ENCODE measurements at regions not wholly inside any gene's neighbourhood (a gene's known extent, or its start where the extent isn't known, plus 50 kb on each side); places are given as distances from the start of the nearest gene placed in this dataset.

DNA sequence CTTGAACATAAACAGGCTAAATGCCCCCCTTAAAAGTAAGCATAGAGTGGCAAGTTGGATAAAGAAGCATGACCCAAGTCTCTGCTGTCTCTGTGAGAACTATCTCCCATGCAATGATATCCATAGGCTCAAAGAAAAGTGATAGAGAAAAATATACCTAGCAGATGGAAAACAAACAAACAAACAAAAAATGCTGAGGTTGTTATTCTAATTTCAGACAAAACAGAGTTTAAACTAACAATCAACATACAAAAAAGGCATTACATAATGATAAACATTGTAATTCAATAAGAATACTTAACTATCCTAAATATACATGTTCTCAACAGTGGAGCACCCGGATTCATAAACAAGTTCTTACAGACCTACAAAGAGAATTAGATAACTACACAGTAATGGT is 626.2 kb upstream of the CNTNAP2 start:
- no peak for TF ChIP-seq POLR2AphosphoS5 (IDR thresholded peaks at IDR 0.05)
- TF ChIP-seq EZH2 (IDR thresholded peaks at IDR 0.05; ENCODE audit: borderline replicate concordance, insufficient read depth, low read length, poor library complexity, severe bottlenecking), result no peak
- TF ChIP-seq, protein P1, sequence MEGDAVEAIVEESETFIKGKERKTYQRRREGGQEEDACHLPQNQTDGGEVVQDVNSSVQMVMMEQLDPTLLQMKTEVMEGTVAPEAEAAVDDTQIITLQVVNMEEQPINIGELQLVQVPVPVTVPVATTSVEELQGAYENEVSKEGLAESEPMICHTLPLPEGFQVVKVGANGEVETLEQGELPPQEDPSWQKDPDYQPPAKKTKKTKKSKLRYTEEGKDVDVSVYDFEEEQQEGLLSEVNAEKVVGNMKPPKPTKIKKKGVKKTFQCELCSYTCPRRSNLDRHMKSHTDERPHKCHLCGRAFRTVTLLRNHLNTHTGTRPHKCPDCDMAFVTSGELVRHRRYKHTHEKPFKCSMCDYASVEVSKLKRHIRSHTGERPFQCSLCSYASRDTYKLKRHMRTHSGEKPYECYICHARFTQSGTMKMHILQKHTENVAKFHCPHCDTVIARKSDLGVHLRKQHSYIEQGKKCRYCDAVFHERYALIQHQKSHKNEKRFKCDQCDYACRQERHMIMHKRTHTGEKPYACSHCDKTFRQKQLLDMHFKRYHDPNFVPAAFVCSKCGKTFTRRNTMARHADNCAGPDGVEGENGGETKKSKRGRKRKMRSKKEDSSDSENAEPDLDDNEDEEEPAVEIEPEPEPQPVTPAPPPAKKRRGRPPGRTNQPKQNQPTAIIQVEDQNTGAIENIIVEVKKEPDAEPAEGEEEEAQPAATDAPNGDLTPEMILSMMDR (IDR thresholded peaks at IDR 0.05; ENCODE audit: poor library complexity, severe bottlenecking), result no peak
- TF ChIP-seq SMC3 (conservative IDR thresholded peaks at IDR 0.05; ENCODE audit: poor library complexity), result no peak
- no peak for TF ChIP-seq RAD21 (conservative IDR thresholded peaks at IDR 0.05)
- TF ChIP-seq MXI1 (conservative IDR thresholded peaks at IDR 0.05; ENCODE audit: poor library complexity, severe bottlenecking), result no peak
- TF ChIP-seq, protein P2, sequence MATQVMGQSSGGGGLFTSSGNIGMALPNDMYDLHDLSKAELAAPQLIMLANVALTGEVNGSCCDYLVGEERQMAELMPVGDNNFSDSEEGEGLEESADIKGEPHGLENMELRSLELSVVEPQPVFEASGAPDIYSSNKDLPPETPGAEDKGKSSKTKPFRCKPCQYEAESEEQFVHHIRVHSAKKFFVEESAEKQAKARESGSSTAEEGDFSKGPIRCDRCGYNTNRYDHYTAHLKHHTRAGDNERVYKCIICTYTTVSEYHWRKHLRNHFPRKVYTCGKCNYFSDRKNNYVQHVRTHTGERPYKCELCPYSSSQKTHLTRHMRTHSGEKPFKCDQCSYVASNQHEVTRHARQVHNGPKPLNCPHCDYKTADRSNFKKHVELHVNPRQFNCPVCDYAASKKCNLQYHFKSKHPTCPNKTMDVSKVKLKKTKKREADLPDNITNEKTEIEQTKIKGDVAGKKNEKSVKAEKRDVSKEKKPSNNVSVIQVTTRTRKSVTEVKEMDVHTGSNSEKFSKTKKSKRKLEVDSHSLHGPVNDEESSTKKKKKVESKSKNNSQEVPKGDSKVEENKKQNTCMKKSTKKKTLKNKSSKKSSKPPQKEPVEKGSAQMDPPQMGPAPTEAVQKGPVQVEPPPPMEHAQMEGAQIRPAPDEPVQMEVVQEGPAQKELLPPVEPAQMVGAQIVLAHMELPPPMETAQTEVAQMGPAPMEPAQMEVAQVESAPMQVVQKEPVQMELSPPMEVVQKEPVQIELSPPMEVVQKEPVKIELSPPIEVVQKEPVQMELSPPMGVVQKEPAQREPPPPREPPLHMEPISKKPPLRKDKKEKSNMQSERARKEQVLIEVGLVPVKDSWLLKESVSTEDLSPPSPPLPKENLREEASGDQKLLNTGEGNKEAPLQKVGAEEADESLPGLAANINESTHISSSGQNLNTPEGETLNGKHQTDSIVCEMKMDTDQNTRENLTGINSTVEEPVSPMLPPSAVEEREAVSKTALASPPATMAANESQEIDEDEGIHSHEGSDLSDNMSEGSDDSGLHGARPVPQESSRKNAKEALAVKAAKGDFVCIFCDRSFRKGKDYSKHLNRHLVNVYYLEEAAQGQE (IDR thresholded peaks at IDR 0.05; ENCODE audit: borderline replicate concordance), result no peak
- no peak for TF ChIP-seq TAF1 (IDR thresholded peaks at IDR 0.05; ENCODE audit: low read depth)
- TF ChIP-seq EP300 (conservative IDR thresholded peaks at IDR 0.05; ENCODE audit: poor library complexity, severe bottlenecking), result no peak
- H3K36me3 ChIP-seq (ENCODE audit: insufficient read depth, low read length), result no peaks in the 10 kb centered on the region

DNA sequence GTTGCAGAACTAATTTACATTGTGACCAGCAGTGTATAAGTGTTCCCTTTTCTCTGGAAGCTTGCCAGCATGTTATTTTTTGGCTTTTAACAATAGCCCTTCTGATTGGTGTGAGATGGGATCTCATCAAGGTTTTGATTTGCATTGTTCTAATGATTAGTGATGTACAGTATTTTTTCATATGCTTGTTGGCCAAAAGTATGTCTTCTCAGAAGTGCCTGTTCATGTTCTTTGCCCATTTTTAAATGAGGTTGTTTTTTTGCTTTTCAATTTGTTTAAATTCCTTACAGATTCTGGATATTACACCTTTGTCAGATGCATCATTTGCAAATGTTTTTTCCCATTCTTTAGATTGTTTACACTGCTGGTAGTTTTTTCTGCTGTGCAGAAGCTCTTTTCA is 627.0 kb upstream of the CNTNAP2 start:
- TF ChIP-seq SMC3 (conservative IDR thresholded peaks at IDR 0.05; ENCODE audit: poor library complexity), result no peak
- TF ChIP-seq MXI1 (conservative IDR thresholded peaks at IDR 0.05; ENCODE audit: poor library complexity, severe bottlenecking), result no peak
- TF ChIP-seq RAD21 (conservative IDR thresholded peaks at IDR 0.05), result no peak
- TF ChIP-seq, protein P2 (IDR thresholded peaks at IDR 0.05; ENCODE audit: borderline replicate concordance), result no peak
- TF ChIP-seq EZH2 (IDR thresholded peaks at IDR 0.05; ENCODE audit: borderline replicate concordance, insufficient read depth, low read length, poor library complexity, severe bottlenecking), result no peak
- no peak for TF ChIP-seq TAF1 (IDR thresholded peaks at IDR 0.05; ENCODE audit: low read depth)
- no peak for TF ChIP-seq EP300 (conservative IDR thresholded peaks at IDR 0.05; ENCODE audit: poor library complexity, severe bottlenecking)
- TF ChIP-seq POLR2AphosphoS5 (IDR thresholded peaks at IDR 0.05), result no peak
- TF ChIP-seq, protein P1 (IDR thresholded peaks at IDR 0.05; ENCODE audit: poor library complexity, severe bottlenecking), result no peak
- no peaks in the 10 kb centered on the region for H3K36me3 ChIP-seq (ENCODE audit: insufficient read depth, low read length)
- H3K9me2 ChIP-seq (ENCODE audit: insufficient read depth, low read length), result no peaks in the 10 kb centered on the region
- no peak overlapping the region for H3K4me2 ChIP-seq (ENCODE audit: low read length)
- H3K9me3 ChIP-seq (ENCODE audit: low read length), result peaks cover 4% of the 10 kb centered on the region
- H3K27ac ChIP-seq (ENCODE audit: low read length), result no peak overlapping the region
- no peak overlapping the region for H2AFZ ChIP-seq (ENCODE audit: low read depth, low read length)
- no peaks in the 10 kb centered on the region for H3K27me3 ChIP-seq (ENCODE audit: insufficient read depth, low read depth, low read length)
- no peaks in the 10 kb centered on the region for H3K79me2 ChIP-seq (replicated peaks; ENCODE audit: insufficient read depth, low read length)
- no peak overlapping the region for H3K9ac ChIP-seq (ENCODE audit: low read length)
- no peaks in the 10 kb centered on the region for H3F3A ChIP-seq (ENCODE audit: insufficient read depth, low read length, poor library complexity, severe bottlenecking)
- H4K20me1 ChIP-seq (ENCODE audit: insufficient read depth), result no peaks in the 10 kb centered on the region
- H3K4me3 ChIP-seq (ENCODE audit: low read length), result no peak overlapping the region

More for the DNA sequence above, 626.2 kb upstream of the CNTNAP2 start:
- no peaks in the 10 kb centered on the region for H3F3A ChIP-seq (ENCODE audit: insufficient read depth, low read length, poor library complexity, severe bottlenecking)
- no peaks in the 10 kb centered on the region for H4K20me1 ChIP-seq (ENCODE audit: insufficient read depth)
- no peak overlapping the region for H3K9ac ChIP-seq (ENCODE audit: low read length)
- H3K79me2 ChIP-seq (replicated peaks; ENCODE audit: insufficient read depth, low read length), result no peaks in the 10 kb centered on the region
- H3K9me2 ChIP-seq (ENCODE audit: insufficient read depth, low read length), result no peaks in the 10 kb centered on the region
- no peak overlapping the region for H2AFZ ChIP-seq (ENCODE audit: low read depth, low read length)
- H3K9me3 ChIP-seq (ENCODE audit: low read length), result peaks cover 4% of the 10 kb centered on the region
- H3K27ac ChIP-seq (ENCODE audit: low read length), result no peak overlapping the region
- no peak overlapping the region for H3K4me3 ChIP-seq (ENCODE audit: low read length)
- no peaks in the 10 kb centered on the region for H3K27me3 ChIP-seq (ENCODE audit: insufficient read depth, low read depth, low read length)
- H3K4me2 ChIP-seq (ENCODE audit: low read length), result no peak overlapping the region

Measured in neural cell (in vitro differentiated cells).